ENCODE measurements at regions not wholly inside any gene's neighbourhood (a gene's known extent, or its start where the extent isn't known, plus 50 kb on each side); places are given as distances from the start of the nearest gene placed in this dataset.

DNA sequence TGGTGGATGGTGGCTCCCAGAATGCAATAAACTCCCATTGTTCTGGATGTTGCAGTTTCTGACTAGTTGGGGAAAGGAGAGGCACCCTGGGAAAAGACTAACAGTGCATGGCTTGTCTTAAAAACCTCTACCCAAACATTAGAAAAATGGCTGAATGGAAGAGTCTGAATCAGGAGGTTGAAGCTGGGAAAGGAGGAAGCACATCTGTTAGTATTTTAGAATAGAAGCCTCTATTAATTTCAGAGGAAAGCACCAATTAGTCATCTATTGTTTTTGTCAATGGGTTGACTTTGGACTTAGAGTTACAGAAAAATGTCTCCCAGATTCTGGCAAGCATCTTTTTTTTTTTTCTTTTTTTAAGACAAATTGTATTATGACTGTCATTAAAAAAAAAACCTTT, 56.1 kb upstream of the ELMO1 start:
- TF ChIP-seq, protein P1, sequence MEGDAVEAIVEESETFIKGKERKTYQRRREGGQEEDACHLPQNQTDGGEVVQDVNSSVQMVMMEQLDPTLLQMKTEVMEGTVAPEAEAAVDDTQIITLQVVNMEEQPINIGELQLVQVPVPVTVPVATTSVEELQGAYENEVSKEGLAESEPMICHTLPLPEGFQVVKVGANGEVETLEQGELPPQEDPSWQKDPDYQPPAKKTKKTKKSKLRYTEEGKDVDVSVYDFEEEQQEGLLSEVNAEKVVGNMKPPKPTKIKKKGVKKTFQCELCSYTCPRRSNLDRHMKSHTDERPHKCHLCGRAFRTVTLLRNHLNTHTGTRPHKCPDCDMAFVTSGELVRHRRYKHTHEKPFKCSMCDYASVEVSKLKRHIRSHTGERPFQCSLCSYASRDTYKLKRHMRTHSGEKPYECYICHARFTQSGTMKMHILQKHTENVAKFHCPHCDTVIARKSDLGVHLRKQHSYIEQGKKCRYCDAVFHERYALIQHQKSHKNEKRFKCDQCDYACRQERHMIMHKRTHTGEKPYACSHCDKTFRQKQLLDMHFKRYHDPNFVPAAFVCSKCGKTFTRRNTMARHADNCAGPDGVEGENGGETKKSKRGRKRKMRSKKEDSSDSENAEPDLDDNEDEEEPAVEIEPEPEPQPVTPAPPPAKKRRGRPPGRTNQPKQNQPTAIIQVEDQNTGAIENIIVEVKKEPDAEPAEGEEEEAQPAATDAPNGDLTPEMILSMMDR (IDR thresholded peaks at IDR 0.05; ENCODE audit: insufficient read depth, low read length), result no peak
- DNase-seq (ENCODE audit: low read depth), result no peak

DNA sequence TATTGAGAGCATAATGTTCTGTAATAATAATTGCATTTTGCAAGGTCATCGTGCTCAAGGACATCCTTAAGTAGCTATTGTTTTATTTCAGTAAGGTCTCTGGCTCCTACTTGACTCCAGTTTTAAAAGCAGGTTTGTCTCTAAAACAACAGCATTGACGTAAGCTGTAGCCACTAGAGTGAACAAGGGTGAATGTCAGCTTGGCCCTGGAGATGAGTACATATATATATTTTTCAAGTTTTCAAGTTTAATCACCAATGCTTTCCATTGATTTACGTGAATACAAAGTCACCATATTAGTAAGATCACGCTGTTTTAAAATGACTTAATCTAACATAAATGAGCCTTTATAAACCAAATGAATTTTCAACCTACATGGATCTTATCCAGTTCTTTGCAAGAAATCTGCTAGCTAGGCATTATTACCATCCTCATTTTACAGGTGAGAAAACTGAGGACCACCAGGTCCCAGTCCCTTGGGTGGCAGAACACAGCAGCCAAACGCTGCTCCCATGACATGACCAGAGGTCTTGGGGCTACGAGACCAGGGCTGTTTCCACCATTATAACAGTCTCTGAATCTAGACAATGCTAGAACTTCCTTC, 57.2 kb upstream of the ELMO1 start:
- TF ChIP-seq, protein P1 (IDR thresholded peaks at IDR 0.05; ENCODE audit: insufficient read depth, low read length), result no peak
- no peak for DNase-seq (ENCODE audit: low read depth)
- no peak overlapping the region for H3K4me3 ChIP-seq (ENCODE audit: low read depth, low read length)

More for the DNA sequence above, 56.1 kb upstream of the ELMO1 start:
- H3K4me3 ChIP-seq (ENCODE audit: low read depth, low read length), result no peak overlapping the region

DNA sequence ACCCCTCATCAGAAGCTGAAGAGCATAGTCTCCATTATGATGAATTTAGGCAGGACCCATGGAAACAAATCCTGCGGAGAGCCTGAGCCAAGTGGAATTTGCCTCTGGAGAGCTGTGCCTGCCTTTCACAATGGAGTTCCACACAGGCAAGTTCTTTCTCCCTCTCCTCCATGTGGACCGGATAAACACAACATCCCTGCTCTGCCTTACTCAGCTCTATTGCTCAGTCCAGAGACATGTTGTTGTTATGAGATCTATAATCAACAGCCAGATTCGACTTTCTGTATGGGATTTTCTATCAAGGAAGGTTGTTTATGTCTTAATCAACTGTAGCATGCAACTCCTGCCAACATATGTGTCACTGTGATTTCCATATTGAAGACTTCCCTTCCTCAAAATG, 59.5 kb upstream of the ELMO1 start:
- no peak overlapping the region for H3K4me3 ChIP-seq (ENCODE audit: low read depth, low read length)
- TF ChIP-seq, protein P1 (IDR thresholded peaks at IDR 0.05; ENCODE audit: insufficient read depth, low read length), result no peak
- no peak for DNase-seq (ENCODE audit: low read depth)

DNA sequence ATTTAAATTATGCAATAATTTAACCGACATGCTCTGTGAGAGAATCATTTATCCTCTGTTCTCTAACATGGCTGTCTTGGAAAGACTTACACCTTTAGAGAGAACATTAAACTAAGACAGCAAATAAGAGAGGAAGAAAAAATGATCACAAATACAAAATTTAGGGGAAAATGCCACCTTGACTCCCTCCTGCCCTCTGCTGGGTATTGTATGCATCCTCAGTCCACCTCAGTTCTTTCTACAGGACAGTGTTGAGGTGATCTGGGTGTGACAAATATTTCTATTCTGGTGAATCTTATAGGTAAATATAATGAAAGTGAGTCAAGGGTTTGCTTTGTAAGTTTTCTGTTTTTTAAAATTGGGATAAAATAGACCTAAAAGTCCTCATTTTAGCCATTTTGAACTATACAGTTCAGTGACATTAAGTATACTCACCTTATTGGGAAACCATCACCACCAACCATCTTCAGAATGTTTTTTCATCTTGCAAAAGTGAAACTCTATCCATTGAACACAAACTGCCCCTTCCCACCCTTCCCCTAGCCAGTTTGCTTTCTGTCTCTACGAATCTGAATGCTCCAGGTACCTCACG, 61.5 kb upstream of the ELMO1 start:
- TF ChIP-seq, protein P1 (IDR thresholded peaks at IDR 0.05; ENCODE audit: insufficient read depth, low read length), result peak; percentile 42
- peak; percentile 4 for DNase-seq (ENCODE audit: low read depth)
- no peak overlapping the region for H3K4me3 ChIP-seq (ENCODE audit: low read depth, low read length)

DNA sequence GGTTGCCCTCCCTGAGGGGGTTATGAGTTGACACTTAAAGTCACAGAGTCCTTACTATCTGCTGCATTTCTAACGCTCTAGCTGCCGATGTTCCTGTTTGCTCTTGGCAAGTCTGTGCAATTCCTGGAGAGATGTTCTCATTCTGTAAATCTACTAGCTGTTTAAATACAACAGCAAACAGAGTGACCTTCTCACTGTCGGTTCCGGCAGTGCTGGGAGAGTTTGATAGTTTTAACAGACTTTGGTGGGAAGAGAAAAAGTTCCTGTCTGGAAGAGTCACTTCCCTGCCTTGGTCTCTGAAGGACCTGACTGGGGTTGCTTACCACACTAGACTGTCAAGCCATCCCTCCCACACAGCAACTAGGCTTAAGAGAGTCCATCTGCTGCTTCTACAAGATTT, 63.3 kb upstream of the ELMO1 start:
- no peak for DNase-seq (ENCODE audit: low read depth)

DNA sequence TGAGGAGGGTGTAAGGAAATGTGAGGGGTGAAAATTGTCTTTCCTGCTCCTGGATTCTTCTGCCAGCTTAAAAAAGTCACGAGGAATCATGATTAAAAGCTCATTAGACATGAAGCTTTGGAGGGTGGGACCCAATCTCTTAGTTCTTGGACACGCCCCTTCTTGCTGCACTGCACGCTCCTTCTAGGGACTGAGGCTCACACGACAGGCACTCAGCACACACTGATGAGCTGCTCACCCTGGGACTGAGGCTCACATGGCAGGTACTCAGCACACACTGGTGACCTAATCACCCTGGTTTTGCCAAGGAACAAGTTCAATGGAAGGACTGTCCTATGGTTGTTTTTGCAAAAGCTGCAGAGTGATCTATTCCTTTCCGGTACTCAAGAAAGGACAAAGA, 65.8 kb upstream of the ELMO1 start:
- TF ChIP-seq, protein P1 (IDR thresholded peaks at IDR 0.05; ENCODE audit: insufficient read depth, low read length), result no peak
- DNase-seq (ENCODE audit: low read depth), result no peak
- H3K4me3 ChIP-seq (ENCODE audit: low read depth, low read length), result no peak overlapping the region

More for the DNA sequence above, 63.3 kb upstream of the ELMO1 start:
- TF ChIP-seq, protein P1 (IDR thresholded peaks at IDR 0.05; ENCODE audit: insufficient read depth, low read length), result no peak
- H3K4me3 ChIP-seq (ENCODE audit: low read depth, low read length), result no peak overlapping the region

DNA sequence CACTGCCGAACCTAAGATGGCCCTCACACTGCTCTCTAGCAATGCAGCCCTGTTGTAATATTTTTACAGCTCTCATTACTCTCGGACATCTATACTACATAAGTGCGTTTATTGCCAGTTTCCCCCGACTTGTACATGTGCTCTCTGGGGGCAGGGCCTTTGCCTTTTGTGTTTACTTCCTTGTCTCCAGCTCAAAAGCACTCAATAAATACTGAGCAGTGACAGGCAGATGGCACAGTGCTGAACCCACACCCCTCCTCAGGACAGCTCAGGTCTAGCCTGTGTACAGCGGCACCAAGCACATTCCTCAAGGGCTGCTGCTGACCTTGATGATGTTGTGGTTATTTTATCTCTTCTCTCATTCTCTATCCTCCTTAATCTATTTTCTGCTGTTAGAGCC, 68.0 kb upstream of the ELMO1 start:
- TF ChIP-seq, protein P1 (IDR thresholded peaks at IDR 0.05; ENCODE audit: insufficient read depth, low read length), result no peak
- no peak overlapping the region for H3K4me3 ChIP-seq (ENCODE audit: low read depth, low read length)
- DNase-seq (ENCODE audit: low read depth), result no peak

All from fibroblast of the aortic adventitia (primary cell).